ENCODE measurements at regions not wholly inside any gene's neighbourhood (a gene's known extent, or its start where the extent isn't known, plus 50 kb on each side); places are given as distances from the start of the nearest gene placed in this dataset.

- peak overlapping the region; percentile 26 for H3K27ac Mint-ChIP-seq (ENCODE audit: unreplicated experiment)
- H3K27me3 Mint-ChIP-seq (ENCODE audit: unreplicated experiment): no peaks in the 10 kb centered on the region
- peak overlapping the region; percentile 44 for H3K4me3 Mint-ChIP-seq (ENCODE audit: unreplicated experiment)
- no peak for DNase-seq (ENCODE audit: low spot score)
- no peaks in the 10 kb centered on the region for H3K36me3 Mint-ChIP-seq (ENCODE audit: low read depth, unreplicated experiment)
- TF ChIP-seq CTCF (IDR thresholded peaks at IDR 0.05; ENCODE audit: unreplicated experiment): no peak
- no peaks in the 10 kb centered on the region for H3K9me3 Mint-ChIP-seq (ENCODE audit: unreplicated experiment)
- H3K4me1 Mint-ChIP-seq (ENCODE audit: unreplicated experiment): no peaks in the 10 kb centered on the region
Measured at GRCh38 chr6:26165261-26165790, 78.1 kb downstream of the HFE start.

- H3K9me3 Mint-ChIP-seq (ENCODE audit: unreplicated experiment): no peaks in the 10 kb centered on the region
- peaks cover 11% of the 10 kb centered on the region for H3K4me1 Mint-ChIP-seq (ENCODE audit: unreplicated experiment)
- H3K27me3 Mint-ChIP-seq (ENCODE audit: unreplicated experiment): peaks cover 2% of the 10 kb centered on the region
- H3K27ac Mint-ChIP-seq (ENCODE audit: unreplicated experiment): no peak overlapping the region
- H3K4me3 Mint-ChIP-seq (ENCODE audit: unreplicated experiment): no peak overlapping the region
- no peak for TF ChIP-seq CTCF (IDR thresholded peaks at IDR 0.05; ENCODE audit: unreplicated experiment)
- no peak for DNase-seq (ENCODE audit: low spot score)
- H3K36me3 Mint-ChIP-seq (ENCODE audit: low read depth, unreplicated experiment): no peaks in the 10 kb centered on the region
Measured at GRCh38 chr6:26170181-26170580, 83.0 kb downstream of the HFE start.

GRCh38 chr6:26170951-26171841, 84.0 kb downstream of the HFE start:
- peak overlapping the region; percentile 93 for H3K27ac Mint-ChIP-seq (ENCODE audit: unreplicated experiment)
- peaks cover 2% of the 10 kb centered on the region for H3K27me3 Mint-ChIP-seq (ENCODE audit: unreplicated experiment)
- no peak for DNase-seq (ENCODE audit: low spot score)
- no peak for TF ChIP-seq CTCF (IDR thresholded peaks at IDR 0.05; ENCODE audit: unreplicated experiment)
- H3K4me3 Mint-ChIP-seq (ENCODE audit: unreplicated experiment): peak overlapping the region; percentile 95
- H3K9me3 Mint-ChIP-seq (ENCODE audit: unreplicated experiment): no peaks in the 10 kb centered on the region
- H3K4me1 Mint-ChIP-seq (ENCODE audit: unreplicated experiment): peaks cover 11% of the 10 kb centered on the region
- H3K36me3 Mint-ChIP-seq (ENCODE audit: low read depth, unreplicated experiment): no peaks in the 10 kb centered on the region

- no peaks in the 10 kb centered on the region for H3K36me3 Mint-ChIP-seq (ENCODE audit: low read depth, unreplicated experiment)
- peaks cover 11% of the 10 kb centered on the region for H3K4me1 Mint-ChIP-seq (ENCODE audit: unreplicated experiment)
- peaks cover 2% of the 10 kb centered on the region for H3K27me3 Mint-ChIP-seq (ENCODE audit: unreplicated experiment)
- H3K27ac Mint-ChIP-seq (ENCODE audit: unreplicated experiment): peak overlapping the region; percentile 93
- peak overlapping the region; percentile 95 for H3K4me3 Mint-ChIP-seq (ENCODE audit: unreplicated experiment)
- H3K9me3 Mint-ChIP-seq (ENCODE audit: unreplicated experiment): no peaks in the 10 kb centered on the region
- TF ChIP-seq CTCF (IDR thresholded peaks at IDR 0.05; ENCODE audit: unreplicated experiment): no peak
- DNase-seq (ENCODE audit: low spot score): no peak
Measured at GRCh38 chr6:26172608-26172968, 85.4 kb downstream of the HFE start.

- H3K4me1 Mint-ChIP-seq (ENCODE audit: unreplicated experiment): peaks cover 11% of the 10 kb centered on the region
- no peak overlapping the region for H3K27ac Mint-ChIP-seq (ENCODE audit: unreplicated experiment)
- no peak for TF ChIP-seq CTCF (IDR thresholded peaks at IDR 0.05; ENCODE audit: unreplicated experiment)
- no peak for DNase-seq (ENCODE audit: low spot score)
- no peaks in the 10 kb centered on the region for H3K36me3 Mint-ChIP-seq (ENCODE audit: low read depth, unreplicated experiment)
- H3K4me3 Mint-ChIP-seq (ENCODE audit: unreplicated experiment): peak overlapping the region; percentile 23
- H3K9me3 Mint-ChIP-seq (ENCODE audit: unreplicated experiment): no peaks in the 10 kb centered on the region
- H3K27me3 Mint-ChIP-seq (ENCODE audit: unreplicated experiment): peaks cover 2% of the 10 kb centered on the region
Measured at GRCh38 chr6:26173836-26174145, 86.6 kb downstream of the HFE start.
